HUES48 (cell line): ENCODE measurements at regions not wholly inside any gene's neighbourhood (a gene's known extent, or its start where the extent isn't known, plus 50 kb on each side); places are given as distances from the start of the nearest gene placed in this dataset.

Experiments used
- H3K27ac ChIP-seq: one replicate; pipeline ENCODE4 v1.7.0; 2013; ENCODE audit warnings: low read depth, low read length, inconsistent platforms
- H3K27me3 ChIP-seq: 2 replicates; pipeline ENCODE4 v1.6.1; 2013; ENCODE audit warnings: mild to moderate bottlenecking, low read length; ENCODE audit not compliant: control insufficient read depth, insufficient read depth
- H3K36me3 ChIP-seq: 2 replicates; pipeline ENCODE4 v1.6.1; 2013; ENCODE audit warnings: low read length; ENCODE audit not compliant: control insufficient read depth, insufficient read depth
- H3K4me1 ChIP-seq: 2 replicates; pipeline ENCODE4 v1.6.1; 2013; ENCODE audit warnings: mild to moderate bottlenecking, low read length; ENCODE audit not compliant: control insufficient read depth, insufficient read depth
- H3K4me3 ChIP-seq: 2 replicates; pipeline ENCODE4 v1.5.1; 2013; ENCODE audit warnings: mild to moderate bottlenecking, low read depth, low read length
- H3K9ac ChIP-seq: 2 replicates; pipeline ENCODE4 v1.6.1; 2013; ENCODE audit warnings: mild to moderate bottlenecking, low read depth, low read length, moderate library complexity
- H3K9me3 ChIP-seq: 2 replicates; pipeline ENCODE4 v1.6.1; 2013; ENCODE audit warnings: low read length; ENCODE audit not compliant: control insufficient read depth, insufficient read depth

DNA sequence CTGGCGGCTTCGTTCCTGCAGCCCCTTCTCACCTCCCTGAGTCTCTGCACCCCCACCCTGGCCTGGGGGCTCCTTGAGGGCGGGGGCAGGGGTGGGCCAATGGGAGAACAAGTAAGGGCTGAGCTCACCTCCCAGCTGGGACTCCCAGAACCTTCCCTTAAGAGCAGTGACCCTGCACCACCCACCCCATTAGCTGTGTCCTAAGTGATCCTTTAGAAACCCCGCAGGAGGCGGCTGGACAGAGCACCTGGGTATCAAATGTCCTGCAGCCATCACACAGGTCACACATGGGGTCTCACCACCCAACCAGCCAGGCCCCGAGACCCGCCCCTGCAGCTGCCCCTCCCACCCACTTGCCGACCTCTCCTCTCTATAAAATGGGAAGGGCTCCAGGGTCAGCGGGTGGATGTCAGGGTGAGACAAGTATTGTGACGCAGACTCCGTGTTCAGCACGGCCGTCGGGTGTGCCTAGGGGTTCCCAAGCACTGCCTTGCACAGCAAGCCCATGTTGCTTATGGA, 151.2 kb upstream of the C14orf180 start:
- Histone ChIP-seq H3K36me3 (no peaks in the 10 kb centered on the region), H3K27me3 (no peaks in the 10 kb centered on the region), H3K27ac (no peak overlapping the region), H3K9ac (no peak overlapping the region), H3K4me3 (no peak overlapping the region), H3K9me3 (no peaks in the 10 kb centered on the region), H3K4me1 (no peaks in the 10 kb centered on the region)

DNA sequence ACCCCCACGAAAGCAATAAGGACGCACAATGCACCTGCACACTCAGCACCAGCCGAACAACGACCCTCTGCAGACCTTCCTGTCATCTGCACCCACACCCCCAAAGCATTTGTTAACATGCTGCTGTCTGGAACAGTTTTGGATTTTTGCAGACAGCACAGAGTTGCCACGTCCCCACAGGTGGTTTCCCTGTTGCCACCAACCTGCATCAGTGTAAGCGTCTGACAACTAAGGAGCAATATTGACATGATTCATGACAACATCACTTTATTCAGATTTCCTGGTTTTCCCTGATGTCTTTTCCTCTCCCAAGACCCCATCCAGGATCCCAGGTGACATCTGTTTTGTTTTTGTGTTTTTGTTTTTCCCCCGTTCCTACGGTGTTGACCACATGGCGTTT, 150.7 kb upstream of the C14orf180 start:
- Histone ChIP-seq H3K27me3 (no peaks in the 10 kb centered on the region), H3K27ac (no peak overlapping the region), H3K9ac (no peak overlapping the region), H3K4me3 (no peak overlapping the region), H3K4me1 (no peaks in the 10 kb centered on the region), H3K36me3 (no peaks in the 10 kb centered on the region), H3K9me3 (no peaks in the 10 kb centered on the region)

DNA sequence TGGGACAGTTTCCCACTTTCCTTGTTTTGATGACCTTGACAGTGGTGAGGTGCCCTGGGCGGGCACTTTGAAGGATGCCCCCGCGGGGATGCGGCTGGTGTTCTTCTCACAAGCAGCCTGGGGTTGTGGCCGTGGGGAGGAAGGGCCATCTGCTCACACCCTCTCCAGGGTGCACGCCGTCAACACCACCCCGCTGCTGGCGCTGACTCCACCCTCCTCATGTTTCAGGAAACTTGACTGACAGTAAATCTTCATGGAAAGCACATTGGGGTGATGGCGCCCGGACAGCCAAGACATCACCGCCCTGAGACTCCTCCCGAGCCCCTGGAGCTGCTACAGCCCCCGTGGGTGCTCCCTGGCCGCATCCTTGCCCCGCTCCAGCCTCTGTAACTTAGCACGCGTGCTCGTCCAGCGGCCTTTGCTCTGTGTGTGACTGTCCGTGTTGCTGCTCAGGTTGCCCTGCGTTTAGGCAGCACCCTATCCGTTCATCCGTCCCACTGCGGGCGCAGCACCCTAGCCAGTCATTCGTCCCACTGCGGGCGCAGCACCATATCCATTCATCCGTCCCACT, 150.2 kb upstream of the C14orf180 start:
- H3K4me1 ChIP-seq: no peaks in the 10 kb centered on the region

DNA sequence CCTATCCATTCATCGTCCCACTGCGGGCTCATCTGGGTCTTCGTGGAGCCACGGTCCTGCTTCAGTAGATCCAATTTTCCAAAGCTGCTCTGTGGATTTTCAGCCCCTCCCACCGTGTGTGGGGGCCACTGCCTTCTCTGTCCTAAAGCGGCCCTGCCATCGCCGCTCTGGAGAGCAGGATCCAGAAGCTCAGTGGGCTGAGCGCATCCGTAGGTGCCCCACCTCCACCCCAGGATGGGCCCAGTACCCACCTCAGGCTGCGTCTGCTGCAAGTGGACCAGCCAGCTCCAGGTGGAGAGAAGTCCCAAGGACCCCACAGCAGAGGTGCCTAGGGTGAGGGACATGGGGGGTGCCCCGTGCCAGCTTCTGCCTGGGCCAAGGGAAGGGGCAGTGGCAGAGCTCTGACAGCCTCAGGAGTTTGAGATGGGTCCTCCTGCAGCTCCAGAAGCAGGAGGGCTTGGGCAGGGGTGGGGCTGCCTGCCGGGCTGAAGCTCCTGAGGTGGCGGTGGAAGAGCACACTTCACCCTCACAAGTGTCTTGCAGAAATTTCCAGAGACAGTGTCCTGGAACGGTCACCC, 148.1 kb upstream of the C14orf180 start:
- Histone ChIP-seq H3K27me3 (no peaks in the 10 kb centered on the region), H3K9me3 (no peaks in the 10 kb centered on the region), H3K36me3 (no peaks in the 10 kb centered on the region), H3K9ac (no peak overlapping the region), H3K4me1 (no peaks in the 10 kb centered on the region; the same call in 1 of the 2 replicates), H3K4me3 (no peak overlapping the region), H3K27ac (no peak overlapping the region)

More for the DNA sequence above, 150.2 kb upstream of the C14orf180 start:
- Histone ChIP-seq H3K36me3 (no peaks in the 10 kb centered on the region), H3K4me3 (no peak overlapping the region), H3K27ac (no peak overlapping the region), H3K27me3 (no peaks in the 10 kb centered on the region), H3K9ac (no peak overlapping the region), H3K9me3 (no peaks in the 10 kb centered on the region)

DNA sequence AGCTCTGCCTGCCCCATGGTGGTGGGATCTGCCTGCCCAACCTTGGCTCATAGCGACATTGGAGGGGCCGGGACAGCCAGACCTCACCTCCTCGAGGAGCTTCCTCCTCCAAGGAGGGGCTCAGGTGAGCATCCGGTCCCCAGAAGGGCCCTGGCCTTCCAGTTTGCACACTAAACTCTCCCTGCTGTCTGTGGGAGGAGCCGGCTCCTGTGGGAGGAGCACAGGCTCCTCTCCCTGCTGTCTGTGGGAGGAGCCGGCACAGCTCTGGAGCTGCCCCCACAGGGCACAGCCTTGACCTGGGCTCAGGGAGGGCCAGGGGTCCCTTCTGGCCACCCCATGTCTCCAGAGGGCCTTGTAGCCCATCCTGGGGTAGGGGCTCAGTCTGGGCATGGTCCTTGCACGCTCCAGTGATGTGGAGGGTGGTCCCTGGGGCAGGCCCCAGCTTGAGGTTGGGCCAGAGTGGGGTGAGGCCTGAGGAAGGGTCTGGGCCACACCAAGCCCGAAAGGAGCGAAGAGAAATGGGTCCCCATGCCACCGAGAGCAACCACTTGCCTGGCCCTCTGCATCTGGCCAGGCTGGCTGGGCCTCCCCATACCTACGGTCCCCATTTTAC, 147.5 kb upstream of the C14orf180 start:
- Histone ChIP-seq H3K36me3 (no peaks in the 10 kb centered on the region), H3K4me1 (no peaks in the 10 kb centered on the region; the same call in 1 of the 2 replicates), H3K4me3 (no peak overlapping the region), H3K9ac (no peak overlapping the region), H3K27ac (no peak overlapping the region), H3K27me3 (no peaks in the 10 kb centered on the region), H3K9me3 (no peaks in the 10 kb centered on the region)

DNA sequence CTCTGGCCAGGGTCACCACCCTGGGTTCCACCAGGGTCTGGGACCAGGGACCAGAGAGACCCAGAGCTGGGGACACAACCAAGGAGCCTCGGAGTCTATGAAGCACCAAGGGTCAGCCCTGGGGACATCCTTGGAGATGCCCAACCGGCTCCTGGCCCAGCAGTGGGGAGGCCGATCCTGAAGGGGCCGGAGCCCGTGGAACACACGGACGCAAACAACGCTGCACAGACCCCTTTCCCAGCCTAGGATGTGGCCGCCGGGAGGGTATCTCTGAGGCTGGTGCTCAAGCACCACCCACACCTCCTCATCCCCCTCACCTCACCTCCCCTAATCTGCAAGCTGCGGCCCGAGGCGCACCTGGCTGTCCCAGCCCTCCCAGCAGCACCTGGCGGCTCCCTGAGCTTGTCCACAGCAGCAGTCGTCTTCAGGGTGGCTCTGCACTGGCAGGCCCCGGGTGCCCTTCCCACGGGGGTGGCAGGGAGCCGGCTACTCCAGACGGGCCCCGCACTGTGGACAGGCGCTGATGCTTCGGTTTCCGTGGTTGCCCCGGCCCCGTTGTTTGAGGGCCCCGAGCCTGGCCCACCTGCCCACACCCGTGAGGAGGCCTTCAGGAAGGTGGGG, 146.8 kb upstream of the C14orf180 start:
- H3K27me3 ChIP-seq: no peaks in the 10 kb centered on the region
- no peak overlapping the region for H3K9ac ChIP-seq
- no peak overlapping the region for H3K4me3 ChIP-seq
- no peaks in the 10 kb centered on the region for H3K9me3 ChIP-seq
- no peak overlapping the region for H3K27ac ChIP-seq
- H3K36me3 ChIP-seq: no peaks in the 10 kb centered on the region
- no peaks in the 10 kb centered on the region; the same call in 1 of the 2 replicates for H3K4me1 ChIP-seq

DNA sequence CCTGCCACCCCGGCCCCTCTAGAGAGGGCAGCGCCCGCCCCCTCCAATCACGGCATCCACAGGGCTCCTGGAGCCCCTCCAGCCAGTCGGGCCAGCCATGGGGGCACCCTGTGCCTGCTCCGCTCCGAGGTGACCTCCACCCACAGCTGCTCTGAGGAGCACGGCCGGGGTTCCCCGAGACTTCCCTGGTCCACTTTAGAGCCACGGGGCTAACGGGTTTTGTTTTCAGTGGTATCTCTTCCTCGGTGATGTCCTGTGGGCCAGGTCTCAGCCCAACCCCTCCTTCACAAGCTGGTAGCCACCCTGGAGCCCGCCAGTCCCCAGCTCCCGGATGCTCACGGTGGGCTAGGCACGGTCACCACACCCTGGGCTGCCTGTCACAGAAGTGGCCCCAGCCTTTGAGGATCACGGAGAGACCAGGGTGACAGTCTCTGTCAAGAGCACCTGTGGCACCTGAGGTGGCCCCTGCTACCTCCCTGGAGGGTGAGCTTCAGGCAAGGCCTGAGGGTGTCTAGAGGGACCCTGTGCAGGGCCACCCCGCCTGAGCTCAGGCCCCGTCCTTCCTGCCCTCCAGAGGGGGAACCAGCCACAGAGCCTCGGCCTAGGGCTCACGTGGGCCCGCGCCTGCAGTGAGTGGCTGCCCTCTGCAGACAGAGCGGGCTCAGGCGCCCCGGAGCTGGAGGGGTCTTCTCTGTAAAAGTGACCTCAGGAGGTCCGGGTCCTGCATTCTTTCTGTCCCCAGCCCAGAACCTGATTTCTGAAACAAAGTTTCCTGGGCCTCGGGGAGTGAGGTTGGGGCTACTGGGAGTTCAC, 146.0 kb upstream of the C14orf180 start:
- Histone ChIP-seq H3K36me3 (no peaks in the 10 kb centered on the region), H3K4me3 (no peak overlapping the region), H3K27ac (no peak overlapping the region), H3K9me3 (no peaks in the 10 kb centered on the region), H3K9ac (no peak overlapping the region), H3K4me1 (no peaks in the 10 kb centered on the region; the same call in 1 of the 2 replicates), H3K27me3 (no peaks in the 10 kb centered on the region)

DNA sequence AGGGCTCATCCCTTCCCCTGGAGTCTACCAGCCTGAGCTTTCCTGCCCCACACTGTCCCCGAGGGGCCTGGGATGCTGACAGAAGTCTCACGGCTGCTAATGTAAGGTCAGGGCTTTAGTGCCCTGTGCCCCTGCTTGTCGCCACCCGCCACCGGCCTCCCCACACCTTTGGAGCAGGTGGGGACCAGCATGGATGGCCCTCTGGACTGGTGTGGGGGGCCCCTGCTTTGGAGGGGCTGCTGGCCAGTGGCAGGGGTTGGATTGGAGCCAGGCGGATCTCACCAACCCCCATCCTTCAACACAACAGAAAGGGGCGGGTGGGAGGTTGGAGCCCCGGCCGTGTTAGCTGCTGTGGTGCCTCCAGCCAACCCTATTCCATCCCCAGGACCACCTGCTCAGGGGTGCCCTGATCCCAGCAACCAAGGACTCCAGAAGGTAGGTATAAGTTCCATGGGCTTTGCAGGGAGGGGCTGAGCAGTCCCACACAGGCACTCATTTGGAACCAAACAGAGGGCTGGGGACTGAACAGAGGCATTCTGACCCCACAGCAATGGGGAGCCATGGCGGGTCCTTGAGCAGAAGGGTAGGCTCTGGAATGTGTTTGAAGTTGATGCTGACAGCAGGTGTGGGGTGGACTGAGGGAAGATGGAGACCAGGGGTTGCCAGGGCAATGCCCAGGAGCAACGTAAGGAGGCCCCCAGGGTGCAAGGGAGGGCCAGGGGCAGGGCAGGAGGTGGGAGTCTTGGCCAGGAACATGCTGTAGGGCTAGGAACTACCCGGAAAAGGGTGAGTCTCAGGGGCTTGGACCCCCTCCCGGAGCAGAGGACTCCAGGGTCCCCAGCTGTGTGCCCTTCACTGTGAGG, 145.1 kb upstream of the C14orf180 start:
- Histone ChIP-seq H3K9ac (no peak overlapping the region), H3K4me1 (no peaks in the 10 kb centered on the region; the same call in 1 of the 2 replicates), H3K27me3 (no peaks in the 10 kb centered on the region), H3K4me3 (no peak overlapping the region), H3K27ac (no peak overlapping the region), H3K36me3 (no peaks in the 10 kb centered on the region), H3K9me3 (no peaks in the 10 kb centered on the region)

DNA sequence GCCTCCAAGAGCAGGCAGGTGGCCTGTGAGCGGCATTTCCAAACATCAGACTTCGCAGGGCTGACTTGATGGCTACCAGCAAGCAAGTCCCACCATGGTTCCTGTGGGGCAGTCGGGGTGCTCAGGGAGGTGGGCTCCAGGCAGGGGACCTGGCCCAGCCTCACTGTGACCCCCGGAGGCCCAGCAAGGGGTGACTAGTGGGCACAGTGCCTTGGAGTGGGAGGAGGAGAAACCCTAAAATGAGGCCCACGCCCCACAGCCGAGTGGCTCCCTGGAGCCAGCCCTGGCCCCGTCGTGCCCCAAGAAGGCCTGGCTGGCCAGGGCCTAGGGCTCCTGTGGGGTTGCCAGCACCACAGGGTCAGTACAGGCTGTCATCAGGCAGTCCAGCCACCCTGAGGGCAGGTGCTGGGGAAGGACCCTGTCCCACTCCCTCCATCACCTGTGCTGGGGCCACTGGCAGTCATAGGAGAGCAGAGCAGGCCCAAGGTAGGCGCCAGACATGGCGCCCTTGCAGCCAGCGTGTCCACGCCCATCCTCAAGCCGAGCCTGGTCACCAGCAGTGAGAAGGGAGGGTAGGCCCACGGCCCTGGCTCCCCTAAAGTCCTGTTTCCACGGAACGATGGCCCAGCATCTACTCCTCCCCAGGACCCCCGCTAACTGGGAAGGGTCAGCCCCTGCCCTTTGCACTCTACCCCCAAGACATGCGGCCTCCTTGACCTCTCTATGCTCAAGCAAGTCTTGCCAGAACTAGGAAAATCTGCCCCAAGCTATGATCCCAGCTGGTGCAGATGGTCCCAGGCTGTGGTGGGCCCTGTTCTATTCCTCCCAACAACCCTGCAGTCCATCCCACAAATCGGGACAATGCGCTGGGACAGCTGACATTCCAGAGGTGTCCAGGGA, 144.2 kb upstream of the C14orf180 start:
- Histone ChIP-seq H3K4me1 (no peaks in the 10 kb centered on the region; the same call in 1 of the 2 replicates), H3K27me3 (no peaks in the 10 kb centered on the region), H3K9ac (no peak overlapping the region), H3K9me3 (no peaks in the 10 kb centered on the region), H3K27ac (no peak overlapping the region), H3K36me3 (no peaks in the 10 kb centered on the region), H3K4me3 (no peak overlapping the region)
